DND-41 (cell line): ENCODE measurements at regions not wholly inside any gene's neighbourhood (a gene's known extent, or its start where the extent isn't known, plus 50 kb on each side); places are given as distances from the start of the nearest gene placed in this dataset.

Source experiments
- EZH2 ChIP-seq: IDR thresholded peaks from 3 replicates; pipeline ENCODE4 v1.6.1; 2012; ENCODE audit warnings: borderline replicate concordance, low read depth, mild to moderate bottlenecking, moderate library complexity, low read length, inconsistent platforms; ENCODE audit not compliant: severe bottlenecking
- TF ChIP-seq, protein P1 (sequence below): IDR thresholded peaks from 2 replicates; pipeline ENCODE4 v1.5.1; 2012; ENCODE audit warnings: borderline replicate concordance, low read length, moderate library complexity, mild to moderate bottlenecking; ENCODE audit not compliant: poor library complexity, severe bottlenecking; ENCODE audit errors: extremely low read depth

DNA sequence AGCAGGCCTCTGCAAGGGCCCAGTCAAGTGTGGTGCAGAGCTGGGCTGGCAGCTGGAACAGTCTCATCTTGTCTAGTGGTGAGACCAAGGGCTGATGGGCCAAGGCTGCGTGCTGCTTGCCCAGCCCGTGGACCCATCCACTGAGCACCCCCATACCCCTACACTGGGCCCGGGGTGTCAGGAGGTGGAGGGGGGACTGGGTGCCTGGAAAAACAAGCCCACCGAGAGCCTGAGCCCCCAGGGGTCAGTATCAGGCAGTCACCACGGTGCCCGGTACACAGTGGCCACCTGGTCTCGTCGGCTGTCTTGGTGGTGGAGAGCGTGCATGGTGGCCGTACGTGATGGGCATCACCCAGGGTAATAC lies 238.3 kb downstream of the SEC14L1 start:
- TF ChIP-seq, protein P1, sequence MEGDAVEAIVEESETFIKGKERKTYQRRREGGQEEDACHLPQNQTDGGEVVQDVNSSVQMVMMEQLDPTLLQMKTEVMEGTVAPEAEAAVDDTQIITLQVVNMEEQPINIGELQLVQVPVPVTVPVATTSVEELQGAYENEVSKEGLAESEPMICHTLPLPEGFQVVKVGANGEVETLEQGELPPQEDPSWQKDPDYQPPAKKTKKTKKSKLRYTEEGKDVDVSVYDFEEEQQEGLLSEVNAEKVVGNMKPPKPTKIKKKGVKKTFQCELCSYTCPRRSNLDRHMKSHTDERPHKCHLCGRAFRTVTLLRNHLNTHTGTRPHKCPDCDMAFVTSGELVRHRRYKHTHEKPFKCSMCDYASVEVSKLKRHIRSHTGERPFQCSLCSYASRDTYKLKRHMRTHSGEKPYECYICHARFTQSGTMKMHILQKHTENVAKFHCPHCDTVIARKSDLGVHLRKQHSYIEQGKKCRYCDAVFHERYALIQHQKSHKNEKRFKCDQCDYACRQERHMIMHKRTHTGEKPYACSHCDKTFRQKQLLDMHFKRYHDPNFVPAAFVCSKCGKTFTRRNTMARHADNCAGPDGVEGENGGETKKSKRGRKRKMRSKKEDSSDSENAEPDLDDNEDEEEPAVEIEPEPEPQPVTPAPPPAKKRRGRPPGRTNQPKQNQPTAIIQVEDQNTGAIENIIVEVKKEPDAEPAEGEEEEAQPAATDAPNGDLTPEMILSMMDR = no peak
- TF ChIP-seq EZH2 = no peak
